Colonic mucosa (tissue), 4 donors: ENCODE measurements at regions not wholly inside any gene's neighbourhood (a gene's known extent, or its start where the extent isn't known, plus 50 kb on each side); places are given as distances from the start of the nearest gene placed in this dataset.
"Not testable (repeated sequence)": the region's sequence is repeated elsewhere in the genome, so short reads cannot be mapped to it uniquely, and the experiment has no call there.

ENCODE experiments used
- DNase-seq: peaks from one replicate; pipeline ENCODE4 v3.0.0-alpha.2; 2020
- H3K27ac ChIP-seq: fragments of 200-600 bp; one replicate; pipeline ENCODE4 v1.8.0; 2021
- H3K27me3 ChIP-seq: fragments of 200-600 bp; one replicate; pipeline ENCODE4 v1.8.0; 2021
- H3K36me3 ChIP-seq: fragments of 200-600 bp; one replicate; pipeline ENCODE4 v1.8.0; 2021
- H3K4me1 ChIP-seq: fragments of 200-600 bp; one replicate; pipeline ENCODE4 v1.8.0; 2021; ENCODE audit warnings: mild to moderate bottlenecking
- H3K4me3 ChIP-seq: fragments of 200-600 bp; one replicate; pipeline ENCODE4 v1.8.0; 2021
- H3K9ac ChIP-seq, 2 donors: one replicate each; pipeline ENCODE4 v1.7.0; 2013; ENCODE audit warnings: control low read depth in 2 of 2, low read depth in 2 of 2, low read length in 2 of 2
- H3K9me3 ChIP-seq: fragments of 200-600 bp; one replicate; pipeline ENCODE4 v1.8.0; 2021
- intact Hi-C: fragments of 100-400 bp; cut with DNase I; formaldehyde crosslinking; loops from one replicate; pipeline ENCODE4 v1.14.1; 2022
- TF ChIP-seq, protein P1 (sequence below): fragments of 200-600 bp; IDR thresholded peaks from one replicate; pipeline ENCODE4 v1.8.0; 2022; ENCODE audit warnings: antibody characterized with exemption, mild to moderate bottlenecking
- donor health status: healthy.
- donor health status: DM: no; HTN: no; CAD: no.
- donor health status: DM: no; HTN: no; CAD: no.

- no peaks in the 10 kb centered on the region for H3K36me3 ChIP-seq
- no peak overlapping the region for H3K27ac ChIP-seq
- H3K27me3 ChIP-seq = no peaks in the 10 kb centered on the region
- intact Hi-C loops = no loop called here
- TF ChIP-seq, protein P1, sequence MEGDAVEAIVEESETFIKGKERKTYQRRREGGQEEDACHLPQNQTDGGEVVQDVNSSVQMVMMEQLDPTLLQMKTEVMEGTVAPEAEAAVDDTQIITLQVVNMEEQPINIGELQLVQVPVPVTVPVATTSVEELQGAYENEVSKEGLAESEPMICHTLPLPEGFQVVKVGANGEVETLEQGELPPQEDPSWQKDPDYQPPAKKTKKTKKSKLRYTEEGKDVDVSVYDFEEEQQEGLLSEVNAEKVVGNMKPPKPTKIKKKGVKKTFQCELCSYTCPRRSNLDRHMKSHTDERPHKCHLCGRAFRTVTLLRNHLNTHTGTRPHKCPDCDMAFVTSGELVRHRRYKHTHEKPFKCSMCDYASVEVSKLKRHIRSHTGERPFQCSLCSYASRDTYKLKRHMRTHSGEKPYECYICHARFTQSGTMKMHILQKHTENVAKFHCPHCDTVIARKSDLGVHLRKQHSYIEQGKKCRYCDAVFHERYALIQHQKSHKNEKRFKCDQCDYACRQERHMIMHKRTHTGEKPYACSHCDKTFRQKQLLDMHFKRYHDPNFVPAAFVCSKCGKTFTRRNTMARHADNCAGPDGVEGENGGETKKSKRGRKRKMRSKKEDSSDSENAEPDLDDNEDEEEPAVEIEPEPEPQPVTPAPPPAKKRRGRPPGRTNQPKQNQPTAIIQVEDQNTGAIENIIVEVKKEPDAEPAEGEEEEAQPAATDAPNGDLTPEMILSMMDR = no peak
- H3K4me1 ChIP-seq = no peaks in the 10 kb centered on the region
- no peak overlapping the region for H3K9ac ChIP-seq
- DNase-seq = no peak
- no peak overlapping the region for H3K4me3 ChIP-seq
- H3K9me3 ChIP-seq = no peaks in the 10 kb centered on the region
These were observed 631.5 kb upstream of the NR2F2 start for GRCh38 chr15:95698951-95699350.

DNA sequence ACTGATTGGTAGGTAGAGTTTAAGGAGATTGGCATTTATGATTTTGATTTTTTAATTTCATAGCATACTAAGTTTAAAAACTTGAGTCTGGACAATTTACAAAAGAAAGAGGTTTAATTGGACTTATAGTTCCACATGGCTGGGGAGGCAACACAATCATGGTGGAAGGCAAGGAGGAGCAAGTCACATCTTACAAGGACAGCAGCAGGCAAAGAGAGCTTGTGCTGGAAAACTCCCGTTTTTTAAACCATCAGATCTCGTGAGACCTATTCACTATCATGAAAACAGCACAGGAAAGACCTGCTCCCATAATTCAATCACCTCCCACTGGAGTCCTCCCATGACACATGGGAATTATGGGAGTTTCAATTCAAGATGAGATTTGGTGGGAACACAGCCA is 630.9 kb upstream of the NR2F2 start:
- intact Hi-C loops = no loop called here
- TF ChIP-seq, protein P1 = no peak
- Histone ChIP-seq H3K27me3 (no peaks in the 10 kb centered on the region), H3K4me1 (no peaks in the 10 kb centered on the region), H3K36me3 (no peaks in the 10 kb centered on the region), H3K9me3 (no peaks in the 10 kb centered on the region), H3K9ac (no peak overlapping the region), H3K4me3 (no peak overlapping the region), H3K27ac (no peak overlapping the region)
- no peak for DNase-seq

GRCh38 chr15:95700692-95701091 is 629.8 kb upstream of the NR2F2 start:
- H3K36me3 ChIP-seq, DNase-seq, intact Hi-C loops: not testable (repeated sequence)

DNA sequence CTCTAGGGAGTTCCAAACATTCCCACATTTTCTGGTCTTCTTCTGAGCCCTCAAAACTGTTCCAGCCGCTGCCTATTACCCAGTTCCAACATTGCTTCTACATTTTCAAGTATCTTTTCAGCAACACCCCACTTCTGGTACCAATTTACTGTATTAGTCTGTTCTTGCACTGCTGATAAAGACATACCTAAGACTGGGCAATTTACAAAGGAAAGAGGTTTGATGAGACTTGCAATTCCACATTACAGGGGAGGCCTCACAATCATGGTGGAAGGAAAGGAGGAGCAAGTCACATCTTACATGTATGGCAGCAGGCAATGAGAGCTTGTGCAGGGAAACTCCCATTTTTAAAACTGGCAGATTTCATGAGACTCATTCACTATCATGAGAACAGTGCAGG is 629.1 kb upstream of the NR2F2 start:
- Histone ChIP-seq H3K9ac (no peak overlapping the region), H3K9me3 (no peaks in the 10 kb centered on the region), H3K27ac (no peak overlapping the region), H3K27me3 (no peaks in the 10 kb centered on the region), H3K36me3 (no peaks in the 10 kb centered on the region), H3K4me3 (no peak overlapping the region), H3K4me1 (no peaks in the 10 kb centered on the region)
- TF ChIP-seq, protein P1 = no peak
- DNase-seq = no peak
- intact Hi-C loops = no loop called here

More at GRCh38 chr15:95700692-95701091, 629.8 kb upstream of the NR2F2 start:
- H3K27ac ChIP-seq, H3K9ac ChIP-seq, H3K27me3 ChIP-seq, H3K9me3 ChIP-seq, H3K4me3 ChIP-seq, H3K4me1 ChIP-seq: not testable (repeated sequence)

DNA sequence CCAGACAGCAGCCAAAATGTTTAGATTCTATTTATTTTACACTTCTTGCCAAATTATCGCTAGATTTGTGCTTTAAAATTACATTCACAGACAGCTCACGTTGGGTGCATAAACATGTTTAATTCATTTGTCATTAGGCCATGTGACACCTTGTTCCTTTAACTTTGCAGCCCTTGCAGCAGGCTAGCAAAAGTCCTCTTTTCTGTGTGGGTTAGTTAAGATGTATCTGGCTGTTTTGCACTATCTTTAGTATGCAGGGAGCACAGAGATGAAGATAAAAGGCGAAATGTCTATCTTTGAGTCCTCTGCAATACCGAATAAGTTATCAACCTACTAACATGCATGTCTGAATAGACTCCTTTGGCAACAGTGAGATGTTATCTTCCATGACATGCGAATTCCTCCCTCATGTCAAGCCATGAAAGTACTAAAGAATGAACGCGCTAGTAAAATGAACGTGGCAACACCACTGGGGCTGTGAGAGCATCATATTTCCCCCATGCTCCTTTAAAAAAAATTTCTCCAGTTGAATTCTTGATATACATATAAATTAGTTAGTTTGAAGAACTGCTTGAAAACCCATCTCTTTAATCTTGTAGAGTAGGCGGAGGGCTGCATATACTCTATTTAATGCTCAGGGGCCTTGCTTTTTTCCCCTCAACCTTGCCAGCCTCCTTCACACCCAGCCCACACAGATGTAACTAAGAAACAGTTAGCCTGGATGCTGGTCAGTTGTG is 620.4 kb upstream of the NR2F2 start:
- Histone ChIP-seq H3K36me3 (no peaks in the 10 kb centered on the region), H3K9ac (no peak overlapping the region), H3K4me3 (no peak overlapping the region), H3K27me3 (no peaks in the 10 kb centered on the region), H3K9me3 (no peaks in the 10 kb centered on the region), H3K27ac (no peak overlapping the region), H3K4me1 (no peaks in the 10 kb centered on the region)
- intact Hi-C loops = no loop called here
- TF ChIP-seq, protein P1 = no peak
- DNase-seq = no peak

- H3K9ac ChIP-seq = no peak overlapping the region
- no peaks in the 10 kb centered on the region for H3K36me3 ChIP-seq
- TF ChIP-seq, protein P1 = no peak
- no peaks in the 10 kb centered on the region for H3K9me3 ChIP-seq
- H3K27me3 ChIP-seq = no peaks in the 10 kb centered on the region
- H3K27ac ChIP-seq = no peak overlapping the region
- H3K4me1 ChIP-seq = no peaks in the 10 kb centered on the region
- intact Hi-C loops = no loop called here
- DNase-seq = no peak
- no peak overlapping the region for H3K4me3 ChIP-seq
These were observed 617.7 kb upstream of the NR2F2 start for GRCh38 chr15:95712785-95713184.
